ENCODE measurements at regions not wholly inside any gene's neighbourhood (a gene's known extent, or its start where the extent isn't known, plus 50 kb on each side); places are given as distances from the start of the nearest gene placed in this dataset.

GRCh38 chr3:127367593-127367992, 79.7 kb upstream of the PRR20G start:
- CTCF ChIA-PET: no interaction called here
- no peak overlapping the region for H3K27ac Mint-ChIP-seq

DNA sequence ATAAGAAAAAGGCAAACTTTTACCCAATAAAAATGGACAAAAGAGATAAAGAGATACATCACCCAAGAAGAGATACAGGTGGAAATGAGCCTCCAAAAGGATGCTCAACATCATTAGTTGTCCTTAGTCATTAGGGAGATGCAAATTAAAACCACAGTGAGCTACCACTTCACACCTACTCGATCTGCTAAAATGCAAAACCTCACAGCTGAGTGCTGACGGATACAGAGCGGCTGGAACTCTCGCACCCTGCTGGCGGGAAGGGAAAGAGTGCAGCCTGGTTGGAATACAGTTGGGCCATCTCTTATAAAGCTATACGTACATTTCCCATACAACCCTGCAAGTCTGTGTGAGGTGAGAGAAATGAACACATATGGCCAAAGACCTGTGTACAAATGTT, 78.5 kb upstream of the PRR20G start:
- Mint-ChIP-seq H3K9me3 (no peaks in the 10 kb centered on the region), H3K27ac (no peak overlapping the region), H3K36me3 (ENCODE audit: low read depth) (no peaks in the 10 kb centered on the region), H3K4me3 (no peak overlapping the region), H3K27me3 (peaks cover 22% of the 10 kb centered on the region), H3K4me1 (no peaks in the 10 kb centered on the region)
- ATAC-seq (ENCODE audit: low read depth): no peak
- TF ChIP-seq CTCF (IDR thresholded peaks at IDR 0.05): no peak
- ChIA-PET POLR2A (no interaction called here), CTCF (no interaction called here)
- DNase-seq: no peak
- intact Hi-C loops (cut with micrococcal nuclease): no loop called here

More at GRCh38 chr3:127367593-127367992, 79.7 kb upstream of the PRR20G start:
- H3K36me3 Mint-ChIP-seq (ENCODE audit: low read depth): no peaks in the 10 kb centered on the region
- peaks cover 26% of the 10 kb centered on the region for H3K27me3 Mint-ChIP-seq
- POLR2A ChIA-PET: no interaction called here
- no peak for TF ChIP-seq CTCF (IDR thresholded peaks at IDR 0.05)
- no peak for ATAC-seq (ENCODE audit: low read depth)
- H3K9me3 Mint-ChIP-seq: no peaks in the 10 kb centered on the region
- DNase-seq: no peak
- no peaks in the 10 kb centered on the region for H3K4me1 Mint-ChIP-seq
- intact Hi-C loops (cut with micrococcal nuclease): no loop called here
- no peak overlapping the region for H3K4me3 Mint-ChIP-seq

- H3K4me3 Mint-ChIP-seq: no peak overlapping the region
- no peak overlapping the region for H3K27ac Mint-ChIP-seq
- POLR2A ChIA-PET: no interaction called here
- no peaks in the 10 kb centered on the region for H3K9me3 Mint-ChIP-seq
- intact Hi-C loops (cut with micrococcal nuclease): no loop called here
- peaks cover 22% of the 10 kb centered on the region for H3K27me3 Mint-ChIP-seq
- no peaks in the 10 kb centered on the region for H3K4me1 Mint-ChIP-seq
- ATAC-seq (ENCODE audit: low read depth): no peak
- no peak for TF ChIP-seq CTCF (IDR thresholded peaks at IDR 0.05)
- no peak for DNase-seq
- H3K36me3 Mint-ChIP-seq (ENCODE audit: low read depth): no peaks in the 10 kb centered on the region
- CTCF ChIA-PET: no interaction called here
Measured at GRCh38 chr3:127365163-127365798, 77.4 kb upstream of the PRR20G start.

DNA sequence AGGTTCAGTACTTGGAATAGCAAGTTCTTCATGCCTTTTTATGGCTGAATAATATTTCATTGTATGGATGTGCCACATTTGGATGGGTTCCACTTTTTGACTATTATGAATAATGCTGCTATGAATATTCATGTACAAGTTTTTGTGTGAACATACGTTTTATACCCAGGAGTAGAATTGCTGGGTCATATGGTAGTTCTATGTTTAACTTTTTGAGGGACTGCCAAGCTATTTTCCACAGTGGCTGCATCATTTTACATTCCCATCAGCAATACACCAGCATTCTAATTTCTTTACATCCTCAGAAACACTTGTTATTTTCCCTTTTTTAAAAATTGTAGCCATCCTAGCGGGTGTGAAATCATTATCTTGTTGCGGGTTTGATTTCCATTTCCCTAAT, 76.0 kb upstream of the PRR20G start:
- intact Hi-C loops (cut with micrococcal nuclease): no loop called here
- Mint-ChIP-seq H3K4me3 (no peak overlapping the region), H3K27me3 (peaks cover 16% of the 10 kb centered on the region), H3K27ac (no peak overlapping the region), H3K4me1 (no peaks in the 10 kb centered on the region), H3K9me3 (no peaks in the 10 kb centered on the region), H3K36me3 (ENCODE audit: low read depth) (no peaks in the 10 kb centered on the region)
- DNase-seq (no peak), ATAC-seq (ENCODE audit: low read depth) (no peak)
- POLR2A ChIA-PET: no interaction called here
- TF ChIP-seq CTCF (IDR thresholded peaks at IDR 0.05): no peak
- CTCF ChIA-PET: no interaction called here

GRCh38 chr3:127363171-127363570, 75.3 kb upstream of the PRR20G start:
- ChIA-PET POLR2A (no interaction called here), CTCF (no interaction called here)
- Mint-ChIP-seq H3K9me3 (peaks cover 3% of the 10 kb centered on the region), H3K36me3 (ENCODE audit: low read depth) (no peaks in the 10 kb centered on the region), H3K4me3 (no peak overlapping the region), H3K27ac (no peak overlapping the region), H3K4me1 (no peaks in the 10 kb centered on the region), H3K27me3 (peaks cover 16% of the 10 kb centered on the region)
- no peak for ATAC-seq (ENCODE audit: low read depth)
- no peak for DNase-seq
- no peak for TF ChIP-seq CTCF (IDR thresholded peaks at IDR 0.05)
- intact Hi-C loops (cut with micrococcal nuclease): no loop called here

All from activated B cell treated with CpG ODN at 0.5 μM for 24 hours (primary cell).